ENCODE measurements at regions not wholly inside any gene's neighbourhood (a gene's known extent, or its start where the extent isn't known, plus 50 kb on each side); places are given as distances from the start of the nearest gene placed in this dataset.

DNA sequence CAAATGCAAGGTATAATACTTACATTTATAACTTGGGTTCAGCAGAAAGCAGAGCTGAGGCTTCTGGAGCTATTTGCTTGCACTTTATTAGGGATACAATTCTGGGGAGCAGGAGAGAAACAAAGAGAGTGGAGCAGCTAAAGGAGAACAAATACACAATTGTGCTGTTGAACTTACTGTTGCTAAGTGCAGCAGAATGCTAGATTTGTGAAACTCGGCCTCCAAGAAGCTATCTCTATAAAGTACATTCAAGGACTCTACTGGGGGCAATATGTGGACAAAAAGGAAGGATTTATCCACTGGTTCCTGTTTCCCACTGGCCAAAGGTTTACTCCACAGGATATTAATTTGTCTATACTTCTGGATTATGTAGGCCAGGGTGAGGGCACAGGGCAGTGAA is 86.8 kb downstream of the PPP1R2C start:
- Histone ChIP-seq H3K4me2 (ENCODE audit: low read length) (no peak overlapping the region), H3K9ac (ENCODE audit: low read length) (no peak overlapping the region)

DNA sequence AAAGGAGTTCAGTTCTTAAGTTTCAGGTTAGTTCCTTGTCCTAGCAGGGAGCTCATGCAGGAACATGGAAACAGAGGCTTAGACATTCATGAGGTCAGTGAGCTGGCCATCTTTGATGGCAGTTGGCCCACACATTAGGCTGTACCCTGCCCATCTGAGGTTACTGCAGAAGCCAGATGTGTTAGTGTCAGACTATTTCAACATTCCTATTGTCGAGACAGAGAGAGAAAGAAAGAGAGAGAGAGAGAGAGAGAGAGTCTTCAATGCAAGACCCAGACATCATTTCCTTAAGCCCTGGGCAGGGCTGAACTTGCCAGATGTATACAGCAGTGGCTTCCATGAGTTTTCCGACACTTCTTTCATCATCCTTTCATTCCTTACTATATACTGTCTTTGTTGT is 91.3 kb downstream of the PPP1R2C start:
- no peaks in the 10 kb centered on the region for H3K9me3 ChIP-seq (ENCODE audit: insufficient read depth, low read length)
- TF ChIP-seq, protein P1, sequence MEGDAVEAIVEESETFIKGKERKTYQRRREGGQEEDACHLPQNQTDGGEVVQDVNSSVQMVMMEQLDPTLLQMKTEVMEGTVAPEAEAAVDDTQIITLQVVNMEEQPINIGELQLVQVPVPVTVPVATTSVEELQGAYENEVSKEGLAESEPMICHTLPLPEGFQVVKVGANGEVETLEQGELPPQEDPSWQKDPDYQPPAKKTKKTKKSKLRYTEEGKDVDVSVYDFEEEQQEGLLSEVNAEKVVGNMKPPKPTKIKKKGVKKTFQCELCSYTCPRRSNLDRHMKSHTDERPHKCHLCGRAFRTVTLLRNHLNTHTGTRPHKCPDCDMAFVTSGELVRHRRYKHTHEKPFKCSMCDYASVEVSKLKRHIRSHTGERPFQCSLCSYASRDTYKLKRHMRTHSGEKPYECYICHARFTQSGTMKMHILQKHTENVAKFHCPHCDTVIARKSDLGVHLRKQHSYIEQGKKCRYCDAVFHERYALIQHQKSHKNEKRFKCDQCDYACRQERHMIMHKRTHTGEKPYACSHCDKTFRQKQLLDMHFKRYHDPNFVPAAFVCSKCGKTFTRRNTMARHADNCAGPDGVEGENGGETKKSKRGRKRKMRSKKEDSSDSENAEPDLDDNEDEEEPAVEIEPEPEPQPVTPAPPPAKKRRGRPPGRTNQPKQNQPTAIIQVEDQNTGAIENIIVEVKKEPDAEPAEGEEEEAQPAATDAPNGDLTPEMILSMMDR (IDR thresholded peaks at IDR 0.05; ENCODE audit: low read depth, low read length) = no peak
- no peak for TF ChIP-seq EZH2phosphoT487 (IDR thresholded peaks at IDR 0.05; ENCODE audit: low read depth)
- no peak overlapping the region for H2AFZ ChIP-seq (ENCODE audit: low read depth, low read length)
- H3K9ac ChIP-seq (ENCODE audit: low read length) = no peak overlapping the region
- no peaks in the 10 kb centered on the region for H4K20me1 ChIP-seq (ENCODE audit: insufficient read depth, low read length)
- H3K27ac ChIP-seq (ENCODE audit: low read length) = no peak overlapping the region
- no peak overlapping the region for H3K4me3 ChIP-seq (ENCODE audit: low read length)
- H3K27me3 ChIP-seq (ENCODE audit: low read depth, low read length) = no peaks in the 10 kb centered on the region
- H3K79me2 ChIP-seq (ENCODE audit: low read length) = no peaks in the 10 kb centered on the region
- no peaks in the 10 kb centered on the region for H3K36me3 ChIP-seq (replicated peaks; ENCODE audit: low read depth, low read length)
- H3K4me2 ChIP-seq (ENCODE audit: low read length) = no peak overlapping the region
- no peaks in the 10 kb centered on the region for H3K4me1 ChIP-seq (ENCODE audit: low read length)

More for the DNA sequence above, 86.8 kb downstream of the PPP1R2C start:
- Histone ChIP-seq H4K20me1 (ENCODE audit: insufficient read depth, low read length) (no peaks in the 10 kb centered on the region), H3K4me3 (ENCODE audit: low read length) (no peak overlapping the region), H3K4me1 (ENCODE audit: low read length) (peaks cover 7% of the 10 kb centered on the region; the same call in 1 of the 2 replicates), H3K79me2 (ENCODE audit: low read length) (no peaks in the 10 kb centered on the region), H2AFZ (ENCODE audit: low read depth, low read length) (no peak overlapping the region), H3K27me3 (ENCODE audit: low read depth, low read length) (no peaks in the 10 kb centered on the region), H3K27ac (ENCODE audit: low read length) (no peak overlapping the region), H3K36me3 (replicated peaks; ENCODE audit: low read depth, low read length) (no peaks in the 10 kb centered on the region), H3K9me3 (ENCODE audit: insufficient read depth, low read length) (no peaks in the 10 kb centered on the region)
- TF ChIP-seq, protein P1 (IDR thresholded peaks at IDR 0.05; ENCODE audit: low read depth, low read length) = no peak
- no peak for TF ChIP-seq EZH2phosphoT487 (IDR thresholded peaks at IDR 0.05; ENCODE audit: low read depth)

DNA sequence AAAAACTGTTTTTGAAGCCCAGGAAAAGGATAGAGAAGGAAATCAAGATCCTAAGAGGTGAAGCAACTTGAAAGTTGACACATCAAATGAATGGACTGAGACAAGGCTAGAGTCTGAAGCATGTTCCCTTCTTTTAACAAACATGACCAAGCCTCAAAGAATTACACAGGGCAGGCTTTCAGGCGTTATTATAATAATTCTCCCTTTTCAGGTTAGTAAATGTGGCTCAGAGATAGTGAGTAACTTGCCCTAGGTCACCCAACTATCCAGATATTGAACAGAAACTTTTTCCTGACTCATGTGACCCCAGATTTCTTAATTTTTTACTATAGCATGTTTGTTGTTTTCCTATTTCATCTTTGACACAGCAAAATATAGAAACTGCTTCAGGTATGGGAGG is 91.7 kb downstream of the PPP1R2C start:
- Histone ChIP-seq H3K4me2 (ENCODE audit: low read length) (no peak overlapping the region), H2AFZ (ENCODE audit: low read depth, low read length) (no peak overlapping the region), H3K27ac (ENCODE audit: low read length) (no peak overlapping the region), H3K4me3 (ENCODE audit: low read length) (no peak overlapping the region), H4K20me1 (ENCODE audit: insufficient read depth, low read length) (no peaks in the 10 kb centered on the region), H3K79me2 (ENCODE audit: low read length) (no peaks in the 10 kb centered on the region), H3K9ac (ENCODE audit: low read length) (no peak overlapping the region), H3K4me1 (ENCODE audit: low read length) (no peaks in the 10 kb centered on the region), H3K36me3 (replicated peaks; ENCODE audit: low read depth, low read length) (no peaks in the 10 kb centered on the region), H3K9me3 (ENCODE audit: insufficient read depth, low read length) (no peaks in the 10 kb centered on the region), H3K27me3 (ENCODE audit: low read depth, low read length) (no peaks in the 10 kb centered on the region)
- TF ChIP-seq EZH2phosphoT487 (IDR thresholded peaks at IDR 0.05; ENCODE audit: low read depth) = no peak
- TF ChIP-seq, protein P1 (IDR thresholded peaks at IDR 0.05; ENCODE audit: low read depth, low read length) = no peak

DNA sequence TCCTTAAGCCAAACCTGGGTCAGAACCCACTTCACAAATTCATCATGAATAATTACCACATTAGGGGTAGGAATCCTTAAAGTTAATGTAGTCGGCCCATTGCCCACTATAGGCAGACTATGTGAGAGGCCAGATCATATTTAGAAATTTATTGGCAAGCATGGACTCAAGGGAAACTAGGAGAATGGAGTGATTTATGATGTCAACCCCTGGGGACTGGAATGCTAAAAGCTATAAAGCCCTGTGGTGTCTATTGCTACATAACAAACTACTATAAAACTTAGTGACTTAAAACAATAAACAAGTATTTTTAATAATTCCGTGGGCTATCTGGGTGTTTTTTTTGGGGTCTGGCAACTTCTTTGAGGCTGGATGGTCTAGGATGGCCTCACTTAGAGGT is 93.9 kb downstream of the PPP1R2C start:
- no peaks in the 10 kb centered on the region for H3K36me3 ChIP-seq (replicated peaks; ENCODE audit: low read depth, low read length)
- no peak overlapping the region for H3K4me2 ChIP-seq (ENCODE audit: low read length)
- H2AFZ ChIP-seq (ENCODE audit: low read depth, low read length) = no peak overlapping the region
- H3K79me2 ChIP-seq (ENCODE audit: low read length) = no peaks in the 10 kb centered on the region
- no peak overlapping the region for H3K4me3 ChIP-seq (ENCODE audit: low read length)
- no peaks in the 10 kb centered on the region for H4K20me1 ChIP-seq (ENCODE audit: insufficient read depth, low read length)
- TF ChIP-seq, protein P1 (IDR thresholded peaks at IDR 0.05; ENCODE audit: low read depth, low read length) = no peak
- no peaks in the 10 kb centered on the region for H3K4me1 ChIP-seq (ENCODE audit: low read length)
- H3K9me3 ChIP-seq (ENCODE audit: insufficient read depth, low read length) = no peaks in the 10 kb centered on the region
- no peak overlapping the region for H3K9ac ChIP-seq (ENCODE audit: low read length)
- no peak overlapping the region for H3K27ac ChIP-seq (ENCODE audit: low read length)
- no peaks in the 10 kb centered on the region for H3K27me3 ChIP-seq (ENCODE audit: low read depth, low read length)

Data from OCI-LY3 (cell line).